HPDE6-E6E7 (cell line): ENCODE measurements at regions not wholly inside any gene's neighbourhood (a gene's known extent, or its start where the extent isn't known, plus 50 kb on each side); places are given as distances from the start of the nearest gene placed in this dataset.
"Not testable (repeated sequence)": the region's sequence is repeated elsewhere in the genome, so short reads cannot be mapped to it uniquely, and the experiment has no call there.

Experiments
- DNase-seq: peaks from one replicate; pipeline ENCODE4 v3.0.0; 2011; ENCODE audit warnings: missing footprints; ENCODE audit errors: extremely low spot score

DNA sequence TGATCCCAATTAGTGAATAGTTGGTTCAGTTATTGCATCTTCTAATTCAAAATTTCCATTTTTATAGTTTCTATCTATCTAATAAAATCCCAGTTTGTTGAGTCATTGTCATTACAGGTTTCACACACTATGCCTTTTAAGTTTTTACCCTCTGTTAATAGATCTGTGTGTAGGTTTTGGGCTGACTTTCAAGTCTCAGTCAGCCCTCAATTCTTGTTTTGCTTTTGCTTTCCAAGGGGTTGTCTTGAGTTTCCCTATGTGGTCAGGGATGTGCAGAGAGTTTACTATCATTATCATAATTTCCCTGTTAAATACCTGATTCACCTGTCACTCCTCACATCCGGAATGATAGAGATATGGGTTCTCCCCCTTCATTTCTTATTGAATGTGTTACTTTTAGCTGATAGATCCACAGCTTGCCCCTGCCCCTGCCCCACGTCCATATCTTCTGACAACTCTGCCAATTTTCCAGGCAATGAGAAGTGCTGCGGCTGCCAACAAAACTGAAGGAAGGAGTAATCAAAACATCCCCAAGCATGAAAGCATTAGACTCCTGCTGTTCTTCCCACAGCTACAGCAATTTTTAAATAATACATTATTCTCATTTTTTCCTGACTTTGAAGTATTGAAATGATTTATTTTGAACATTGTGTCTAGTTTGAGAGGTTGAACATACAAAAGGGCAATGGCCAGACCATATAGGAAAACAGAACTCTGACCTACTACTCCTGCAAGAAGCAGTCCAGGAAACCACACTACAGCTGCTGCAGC lies 1064.8 kb downstream of the SUCLG1 start:
- DNase-seq: no peak

GRCh38 chr2:83388804-83389203 lies 1070.3 kb downstream of the SUCLG1 start:
- no peak for DNase-seq

DNA sequence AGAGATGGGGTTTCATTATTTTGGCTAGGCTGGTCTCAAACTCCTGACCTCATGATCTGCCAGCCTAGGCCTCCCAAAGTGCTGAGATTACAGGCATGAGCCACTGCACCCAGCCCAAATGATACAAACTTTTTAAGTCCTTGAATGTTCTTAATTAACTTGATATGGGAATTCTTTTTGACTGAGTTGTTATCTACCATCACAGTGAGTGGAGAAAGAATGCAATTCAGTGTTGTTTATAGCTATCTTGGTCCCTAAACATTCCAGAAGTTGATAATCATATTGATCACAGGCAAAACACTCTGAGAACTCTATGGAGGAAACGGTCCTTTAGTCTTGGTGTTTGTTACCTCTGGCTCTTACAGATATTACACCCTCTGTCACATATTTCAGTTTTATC lies 1072.5 kb downstream of the SUCLG1 start:
- no peak for DNase-seq

DNA sequence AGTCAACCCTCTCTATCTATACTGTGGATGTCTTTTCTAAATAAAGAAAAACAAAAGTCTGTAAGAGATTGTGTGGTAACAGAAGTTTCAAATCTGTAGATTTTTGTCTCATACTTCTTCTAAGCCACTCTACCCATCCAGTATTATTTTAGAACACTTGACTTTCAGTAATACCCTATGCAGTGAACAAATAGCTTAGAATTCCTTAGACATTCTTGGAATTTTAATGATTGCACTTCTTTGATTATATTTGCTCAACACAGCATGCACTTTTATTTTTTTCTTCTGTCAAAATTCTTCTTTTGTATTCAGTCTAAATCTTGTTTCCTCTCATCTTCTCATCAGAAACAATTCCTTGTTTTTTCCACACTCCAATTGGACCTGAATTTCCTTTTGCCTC lies 1080.2 kb downstream of the SUCLG1 start:
- no peak for DNase-seq

- DNase-seq: no peak
These were observed 1082.3 kb downstream of the SUCLG1 start for GRCh38 chr2:83376731-83377130.

- no peak for DNase-seq
These were observed 1088.7 kb downstream of the SUCLG1 start for GRCh38 chr2:83370419-83370762.

DNA sequence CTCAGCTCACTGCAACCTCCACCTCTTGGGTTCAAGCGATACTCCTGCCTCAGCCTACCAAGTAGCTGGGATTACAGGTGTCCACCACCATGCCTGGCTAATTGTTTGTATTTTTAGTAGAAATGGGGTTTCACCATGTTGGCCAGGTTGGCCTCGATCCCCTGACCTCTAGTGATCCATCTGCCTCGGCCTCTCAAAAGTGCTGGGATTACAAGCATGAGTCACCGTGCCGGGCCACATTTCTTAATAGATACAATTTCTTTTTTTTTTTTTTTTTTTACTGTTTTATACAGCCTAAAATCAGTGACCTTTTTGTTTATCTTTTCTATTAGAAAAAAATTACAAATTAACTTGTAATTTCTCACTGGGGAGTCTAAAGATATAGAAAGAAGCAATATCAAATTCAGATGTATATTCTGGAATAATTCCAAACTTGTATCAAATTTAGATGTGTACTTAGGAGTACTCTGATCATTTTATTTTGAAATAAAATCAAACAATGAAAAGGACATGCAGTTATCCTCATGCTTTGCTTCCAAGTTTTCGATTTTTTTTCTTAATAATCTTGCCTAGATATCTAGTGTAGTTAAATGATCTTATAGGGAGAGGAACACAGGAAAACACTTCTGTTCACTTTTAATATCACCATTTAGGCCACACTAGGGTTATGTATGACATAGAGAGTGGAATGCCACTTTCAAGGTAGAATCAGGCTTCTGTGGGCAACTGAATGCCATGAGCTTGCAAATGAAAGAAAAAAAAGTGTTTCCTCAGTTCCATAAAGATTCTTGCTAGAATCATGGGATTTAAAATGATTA lies 1089.3 kb downstream of the SUCLG1 start:
- DNase-seq: no peak

DNA sequence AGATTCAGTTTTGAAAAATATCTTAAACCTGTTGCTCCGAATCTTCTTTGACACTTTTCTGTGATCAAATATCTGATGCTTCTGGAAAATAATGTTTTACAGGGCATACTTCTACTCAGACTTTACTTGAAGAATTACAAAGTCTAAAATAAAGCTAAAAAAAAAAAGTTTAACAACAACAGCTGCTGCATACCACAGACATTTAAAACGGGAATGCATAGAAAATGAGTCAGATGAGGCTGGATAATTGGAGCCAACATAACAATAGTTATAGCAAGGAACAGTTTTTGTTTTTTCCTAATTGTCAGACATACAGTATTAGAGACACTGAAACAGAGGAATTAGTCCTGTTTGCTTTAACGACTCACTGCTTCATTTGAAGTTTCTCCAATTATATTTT lies 1090.2 kb downstream of the SUCLG1 start:
- DNase-seq: no peak

GRCh38 chr2:83368461-83368860 lies 1090.6 kb downstream of the SUCLG1 start:
- DNase-seq: no peak

DNA sequence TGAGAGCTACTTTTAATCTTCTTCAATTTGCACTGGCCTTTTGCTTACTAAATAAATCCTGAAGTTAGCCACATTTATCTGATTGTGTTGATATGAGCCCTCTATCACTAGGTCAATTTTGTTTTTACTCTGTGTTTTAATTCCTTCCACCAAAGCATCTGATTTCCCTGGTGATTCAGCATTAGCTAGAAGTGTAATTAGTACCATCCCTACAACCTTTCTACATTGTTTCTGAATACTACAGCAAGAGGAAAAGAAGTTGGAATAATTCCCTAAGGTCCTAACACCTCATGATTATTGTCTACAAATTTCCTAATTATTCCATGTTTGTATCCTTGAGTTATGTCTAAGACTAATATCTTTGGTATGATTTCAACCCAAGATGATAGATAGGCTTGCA lies 1093.6 kb downstream of the SUCLG1 start:
- DNase-seq: no peak

GRCh38 chr2:83364264-83364663 lies 1094.8 kb downstream of the SUCLG1 start:
- no peak for DNase-seq

- DNase-seq: not testable (repeated sequence)
These were observed 1095.9 kb downstream of the SUCLG1 start for GRCh38 chr2:83363138-83363537.

- no peak for DNase-seq
These were observed 1099.7 kb downstream of the SUCLG1 start for GRCh38 chr2:83359336-83359735.

DNA sequence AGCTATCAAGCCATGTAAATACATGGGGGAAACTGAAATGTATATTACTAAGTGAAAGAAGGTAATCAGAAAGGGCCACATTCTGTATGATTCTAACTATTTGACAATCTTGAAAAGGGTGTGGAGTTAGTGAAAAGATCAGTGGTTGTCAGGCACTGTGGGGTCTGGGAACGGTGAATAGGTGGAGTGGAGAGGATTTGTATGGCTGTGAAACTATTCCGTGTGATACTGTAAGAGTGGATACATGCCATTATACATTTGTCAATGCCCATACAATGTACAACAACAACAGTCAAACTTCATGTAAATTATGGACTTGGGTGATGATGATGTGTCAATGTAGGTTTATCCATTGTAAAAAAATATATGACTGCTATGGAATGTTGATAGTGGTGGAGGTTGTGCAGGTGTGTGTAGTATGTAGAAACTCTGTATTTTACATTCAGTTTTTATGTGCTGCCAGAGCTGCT lies 1116.2 kb downstream of the SUCLG1 start:
- DNase-seq: no peak

GRCh38 chr2:83340424-83340823 lies 1118.7 kb downstream of the SUCLG1 start:
- no peak for DNase-seq

DNA sequence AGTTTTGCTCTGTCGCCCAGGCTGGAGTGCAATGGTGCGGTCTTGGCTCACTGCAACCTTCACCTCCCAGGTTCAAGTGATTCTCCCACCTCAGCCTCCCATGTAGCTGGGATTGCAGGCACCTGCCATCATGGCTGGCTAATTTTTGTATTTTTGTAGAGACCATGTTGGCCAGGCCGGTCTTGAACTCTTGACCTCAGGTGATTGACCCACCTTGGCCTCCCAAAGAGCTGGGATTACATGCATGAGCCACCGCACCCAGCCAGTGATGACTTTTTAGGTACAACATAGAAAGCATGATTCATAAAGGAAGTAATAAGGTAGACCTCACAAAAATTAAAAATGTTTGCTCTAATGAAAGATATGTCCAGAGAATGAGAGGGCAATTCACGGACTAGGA lies 1119.1 kb downstream of the SUCLG1 start:
- DNase-seq: not testable (repeated sequence)

GRCh38 chr2:83331810-83332209 lies 1127.3 kb downstream of the SUCLG1 start:
- DNase-seq: no peak

DNA sequence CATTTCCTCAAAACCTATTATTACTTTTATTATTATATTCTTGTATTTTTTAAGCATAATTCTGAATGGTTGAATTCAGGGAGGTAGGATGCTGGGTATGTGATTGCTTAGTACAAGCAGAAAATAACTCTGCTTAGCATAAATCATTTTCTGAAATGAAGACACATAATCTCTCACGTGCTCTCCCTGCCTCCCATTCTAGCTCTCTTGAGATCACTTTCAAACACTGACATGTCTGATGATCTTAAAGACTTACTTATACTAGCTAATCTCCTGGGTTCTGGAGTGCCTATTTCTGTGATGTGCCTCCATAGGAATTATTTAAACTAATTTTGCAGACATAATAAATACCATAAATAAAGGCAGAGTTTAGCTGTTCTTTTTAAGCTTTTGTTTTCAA lies 1136.0 kb downstream of the SUCLG1 start:
- no peak for DNase-seq

- no peak for DNase-seq
These were observed 1139.0 kb downstream of the SUCLG1 start for GRCh38 chr2:83320053-83320452.

DNA sequence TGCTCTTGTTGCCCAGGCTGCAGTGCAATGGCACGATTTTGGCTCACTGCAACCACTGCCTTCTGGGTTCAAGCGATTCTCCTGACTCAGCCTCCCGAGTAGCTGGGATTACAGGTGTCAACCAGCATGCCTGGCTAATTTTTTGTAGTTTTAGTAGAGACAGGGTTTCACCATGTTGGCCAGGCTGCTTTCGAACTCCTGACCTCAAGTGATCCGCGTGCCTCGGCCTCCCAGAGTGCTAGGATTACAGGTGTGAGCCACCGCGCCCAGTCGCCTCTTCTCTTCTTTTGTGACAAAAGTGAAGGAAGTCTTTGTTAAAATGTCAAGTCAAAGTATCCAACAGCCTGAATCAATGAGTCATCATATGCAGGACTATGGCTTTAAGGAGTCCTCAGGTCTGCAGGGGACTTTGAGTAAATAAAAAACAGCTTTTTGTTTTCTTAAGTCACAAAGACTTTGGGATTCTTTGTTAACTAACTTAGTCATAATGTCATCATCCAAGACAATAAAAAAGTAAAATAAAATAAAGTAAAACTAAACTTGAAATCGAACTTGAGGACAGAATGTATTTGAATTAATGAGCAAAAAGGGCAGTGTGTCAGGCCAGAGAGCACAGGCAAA lies 1153.2 kb downstream of the SUCLG1 start:
- no peak for DNase-seq

GRCh38 chr2:83291083-83291482 lies 1168.0 kb downstream of the SUCLG1 start:
- DNase-seq: no peak

- DNase-seq: no peak
These were observed 1176.2 kb downstream of the SUCLG1 start for GRCh38 chr2:83282841-83283240.
